Temporal lobe (tissue), 1 donor: ENCODE measurements at regions not wholly inside any gene's neighbourhood (a gene's known extent, or its start where the extent isn't known, plus 50 kb on each side); places are given as distances from the start of the nearest gene placed in this dataset. TPM values are rescaled to one million over a fixed set of nuclear protein-coding genes. Genes with fewer than 3 reads are reported as not detected.

Experiments used
- small RNA-seq: library from RNA; depleted of rRNA; stranded (forward); fragments of <200 nt; gene quantifications from one replicate; pipeline ENCODE3, GENCODE V24; 2014; ENCODE audit warnings: low replicate concordance

Small RNA genes in the stretch of these regions (small RNA-seq; reads per million reads assigned to genes)
- gene AF246928.1 (not detected), gene CYCSP42 (not detected), gene RNU6-1326P (not detected)
